ENCODE measurements at regions not wholly inside any gene's neighbourhood (a gene's known extent, or its start where the extent isn't known, plus 50 kb on each side); places are given as distances from the start of the nearest gene placed in this dataset.

GRCh38 chr3:24945563-24945962 lies 450.9 kb upstream of the THRB start:
- CTCF ChIA-PET: no interaction called here

GRCh38 chr3:24947103-24947502 lies 452.5 kb upstream of the THRB start:
- FAIRE-seq (no peak), DNase-seq (ENCODE audit: low read depth, low spot score) (no peak), ATAC-seq (no peak)
- Histone ChIP-seq H2AFZ (ENCODE audit: control insufficient read depth, low read depth, low read length) (no peak overlapping the region), H3K4me2 (ENCODE audit: control insufficient read depth, insufficient read depth) (no peak overlapping the region), H3K9me3 (replicated peaks; ENCODE audit: control insufficient read depth, insufficient read depth, low read length) (no peaks in the 10 kb centered on the region), H4K20me1 (ENCODE audit: control insufficient read depth, insufficient read depth) (no peaks in the 10 kb centered on the region), H3K4me1 (ENCODE audit: control insufficient read depth, insufficient read depth, low read length) (no peaks in the 10 kb centered on the region), H3K79me2 (ENCODE audit: control insufficient read depth, insufficient read depth, low read length) (no peaks in the 10 kb centered on the region), H3K27ac (ENCODE audit: control insufficient read depth, insufficient read depth) (no peak overlapping the region), H3K27me3 (replicated peaks in 1 of 2; ENCODE audit: control insufficient read depth in 2 of 2, insufficient read depth in 2 of 2, low read length in 1 of 2) (no peaks in the 10 kb centered on the region), H3K36me3 (ENCODE audit: control insufficient read depth in 2 of 2, insufficient read depth in 2 of 2, low read length in 1 of 2) (no peaks in the 10 kb centered on the region), H3K4me3 (no peak overlapping the region), H3K9ac (ENCODE audit: control insufficient read depth, insufficient read depth, low read length) (no peak overlapping the region)
- RAD21 ChIA-PET (ENCODE audit: unreplicated experiment): no interaction called here
- WGBS (ENCODE audit: insufficient coverage, insufficient replicate concordance, low lambda C conversion rate, missing lambda C conversion rate): 15% methylated on average over 4 of the region's 4 CpGs
- CTCF ChIA-PET: interaction anchor here (0.6 kb wide), 1 partner anchor 535 kb away, joined by 3 read pairs; no protein-coding TSS in a partner anchor
- intact Hi-C loops (cut with micrococcal nuclease; ENCODE audit: unreplicated experiment): no loop called here
- SMC1A ChIA-PET (ENCODE audit: uncharacterized antibody, unreplicated experiment): no interaction called here
- no TSS peak for BruUV-seq (replicated peaks)
- TF ChIP-seq TCF3 (IDR thresholded peaks at IDR 0.05; ENCODE audit: borderline replicate concordance, insufficient read depth, low read depth, low read length): no peak
- TF ChIP-seq JUND (IDR thresholded peaks at IDR 0.05; ENCODE audit: low read depth, low read length): no peak
- no peak for TF ChIP-seq BCLAF1 (IDR thresholded peaks at IDR 0.05)
- TF ChIP-seq BACH1 (IDR thresholded peaks at IDR 0.05; ENCODE audit: borderline replicate concordance): no peak
- TF ChIP-seq ETV6 (conservative IDR thresholded peaks at IDR 0.05 in 1 of 2, IDR thresholded peaks at IDR 0.05 in 1 of 2; ENCODE audit: borderline replicate concordance in 1 of 2, low read depth in 1 of 2): no peak
- TF ChIP-seq ATF3 (IDR thresholded peaks at IDR 0.05; ENCODE audit: borderline replicate concordance, extremely low read depth, low read depth, low read length): no peak
- TF ChIP-seq BRCA1 (IDR thresholded peaks at IDR 0.05; ENCODE audit: low read depth, low read length): no peak
- TF ChIP-seq CHD2 (IDR thresholded peaks at IDR 0.05; ENCODE audit: borderline replicate concordance, low read depth, low read length): no peak
- no peak for TF ChIP-seq KLF5 (IDR thresholded peaks at IDR 0.05; ENCODE audit: partially characterized antibody)
- no peak for TF ChIP-seq YY1 (IDR thresholded peaks at IDR 0.05; ENCODE audit: low read depth, low read length)
- TF ChIP-seq MXI1 (IDR thresholded peaks at IDR 0.05; ENCODE audit: low read depth, low read length): no peak
- POLR2A ChIA-PET: no interaction called here
- in situ Hi-C loops (cut with MboI): no loop called here

More at GRCh38 chr3:24945563-24945962, 450.9 kb upstream of the THRB start:
- H3K9ac ChIP-seq (ENCODE audit: control insufficient read depth, insufficient read depth, low read length): no peak overlapping the region
- H3K79me2 ChIP-seq (ENCODE audit: control insufficient read depth, insufficient read depth, low read length): no peaks in the 10 kb centered on the region
- no peaks in the 10 kb centered on the region for H3K36me3 ChIP-seq (ENCODE audit: control insufficient read depth in 2 of 2, insufficient read depth in 2 of 2, low read length in 1 of 2)
- no peak for ATAC-seq
- no peak for TF ChIP-seq ZNF24 (IDR thresholded peaks at IDR 0.05)
- no peak for TF ChIP-seq EGR1 (IDR thresholded peaks at IDR 0.05; ENCODE audit: borderline replicate concordance in 1 of 2, low read depth in 2 of 2, low read length in 2 of 2)
- no peak for TF ChIP-seq ETV6 (conservative IDR thresholded peaks at IDR 0.05 in 1 of 2, IDR thresholded peaks at IDR 0.05 in 1 of 2; ENCODE audit: borderline replicate concordance in 1 of 2, low read depth in 1 of 2)
- TF ChIP-seq ATF3 (IDR thresholded peaks at IDR 0.05; ENCODE audit: borderline replicate concordance, extremely low read depth, low read depth, low read length): no peak
- H3K9me3 ChIP-seq (replicated peaks; ENCODE audit: control insufficient read depth, insufficient read depth, low read length): no peaks in the 10 kb centered on the region
- H3K27ac ChIP-seq (ENCODE audit: control insufficient read depth, insufficient read depth): no peak overlapping the region
- H3K4me3 ChIP-seq: no peak overlapping the region
- in situ Hi-C loops (cut with MboI): no loop called here
- FAIRE-seq: no peak
- intact Hi-C loops (cut with micrococcal nuclease; ENCODE audit: unreplicated experiment): no loop called here
- ChIA-PET POLR2A (no interaction called here), SMC1A (ENCODE audit: uncharacterized antibody, unreplicated experiment) (no interaction called here), RAD21 (ENCODE audit: unreplicated experiment) (no interaction called here)
- no TSS peak for BruUV-seq (replicated peaks)
- H2AFZ ChIP-seq (ENCODE audit: control insufficient read depth, low read depth, low read length): no peak overlapping the region
- WGBS (ENCODE audit: insufficient coverage, insufficient replicate concordance, low lambda C conversion rate, missing lambda C conversion rate): 75% methylated on average over 2 of the region's 2 CpGs
- no peaks in the 10 kb centered on the region for H4K20me1 ChIP-seq (ENCODE audit: control insufficient read depth, insufficient read depth)
- DNase-seq (ENCODE audit: low read depth, low spot score): no peak
- no peaks in the 10 kb centered on the region for H3K27me3 ChIP-seq (replicated peaks in 1 of 2; ENCODE audit: control insufficient read depth in 2 of 2, insufficient read depth in 2 of 2, low read length in 1 of 2)
- H3K4me2 ChIP-seq (ENCODE audit: control insufficient read depth, insufficient read depth): no peak overlapping the region
- no peaks in the 10 kb centered on the region for H3K4me1 ChIP-seq (ENCODE audit: control insufficient read depth, insufficient read depth, low read length)

All from GM12878 (cell line).